HG03066 (cell line): ENCODE measurements at regions not wholly inside any gene's neighbourhood (a gene's known extent, or its start where the extent isn't known, plus 50 kb on each side); places are given as distances from the start of the nearest gene placed in this dataset.

Source experiments
- ATAC-seq: cut with Tn5 transposase; IDR thresholded peaks from one replicate; pipeline ENCODE4 v1.9.1; 2021; ENCODE audit warnings: low read depth; ENCODE audit not compliant: unreplicated experiment

DNA sequence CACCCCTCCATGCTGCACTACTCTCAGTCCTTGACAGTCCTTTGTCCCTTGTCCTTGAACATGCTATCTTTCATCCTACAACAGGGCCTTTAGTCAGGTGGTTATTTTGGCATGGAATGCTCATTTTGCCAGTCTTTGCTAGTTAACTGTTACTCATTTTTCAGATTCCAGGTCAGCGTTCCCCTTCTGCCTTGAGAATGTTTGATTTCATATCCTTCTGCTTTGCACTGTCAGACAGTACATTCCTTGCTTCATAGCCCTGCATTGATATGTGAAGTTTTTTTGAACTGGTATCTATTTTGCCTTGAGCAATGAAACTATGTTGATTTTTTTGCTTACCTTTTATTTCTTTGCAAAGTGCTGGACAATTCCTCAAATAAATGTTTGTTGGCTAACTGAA lies 638.2 kb upstream of the SEMA6A start:
- ATAC-seq, result no peak

DNA sequence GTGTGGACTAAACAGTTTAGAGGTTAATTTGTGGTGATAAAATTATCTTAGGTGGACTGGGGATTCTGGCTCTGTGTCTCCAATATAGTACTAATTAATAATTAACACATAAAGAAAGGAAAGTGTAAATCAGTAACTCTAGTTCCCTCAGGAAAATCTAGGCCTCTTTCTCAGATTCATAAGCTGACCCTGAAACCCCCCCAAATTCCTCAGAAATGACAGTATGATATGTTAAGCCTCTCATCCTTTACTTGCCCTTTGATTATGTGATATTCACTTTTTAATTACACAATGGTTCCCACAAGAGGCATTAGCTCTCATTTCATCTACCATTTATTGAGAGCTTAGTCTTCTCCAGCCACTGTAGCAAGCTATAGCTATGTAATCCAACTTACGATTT lies 636.2 kb upstream of the SEMA6A start:
- ATAC-seq, result no peak

DNA sequence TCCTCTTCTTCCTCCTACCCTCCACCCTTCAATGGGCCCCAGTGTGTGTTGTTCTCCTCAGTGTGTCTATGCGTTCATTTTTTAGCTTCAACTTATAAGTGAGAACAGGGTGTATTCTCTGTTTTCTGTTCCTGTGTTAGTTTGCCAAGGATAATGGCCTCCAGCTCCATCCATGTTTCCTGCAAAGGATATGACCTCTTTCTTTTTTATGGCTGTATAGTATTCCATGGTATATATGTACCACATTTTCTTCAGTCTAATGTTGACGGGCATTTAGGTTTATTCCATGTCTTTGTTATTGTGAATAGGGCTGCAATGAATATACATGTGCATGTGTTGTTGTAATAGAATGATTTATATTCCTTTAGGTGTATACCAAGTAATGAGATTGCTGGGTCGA lies 634.9 kb upstream of the SEMA6A start:
- ATAC-seq, result no peak

- no peak for ATAC-seq
These were observed 632.6 kb upstream of the SEMA6A start for GRCh38 chr5:117207088-117207668.

GRCh38 chr5:117205894-117206293 lies 631.3 kb upstream of the SEMA6A start:
- ATAC-seq, result no peak

- no peak for ATAC-seq
These were observed 630.6 kb upstream of the SEMA6A start for GRCh38 chr5:117204926-117205869.

DNA sequence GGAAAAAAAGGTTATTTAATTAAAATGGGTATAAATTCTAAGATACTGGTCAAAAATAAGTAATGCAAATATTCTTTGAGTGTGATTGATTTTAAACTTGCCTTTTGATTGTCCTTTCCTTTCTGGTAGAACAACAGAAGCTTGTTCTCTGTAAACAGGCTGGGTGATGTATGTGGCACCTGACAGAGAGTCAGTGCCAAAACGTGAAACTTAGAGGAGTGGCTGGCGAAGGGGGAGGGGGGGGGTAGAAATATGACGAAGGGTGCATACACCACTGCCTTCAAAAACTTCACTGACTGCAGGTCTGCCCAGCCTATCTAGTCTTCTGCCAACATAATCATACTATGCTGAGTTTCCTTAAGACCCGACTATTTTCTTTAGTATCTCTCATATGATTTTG lies 629.8 kb upstream of the SEMA6A start:
- ATAC-seq, result no peak

DNA sequence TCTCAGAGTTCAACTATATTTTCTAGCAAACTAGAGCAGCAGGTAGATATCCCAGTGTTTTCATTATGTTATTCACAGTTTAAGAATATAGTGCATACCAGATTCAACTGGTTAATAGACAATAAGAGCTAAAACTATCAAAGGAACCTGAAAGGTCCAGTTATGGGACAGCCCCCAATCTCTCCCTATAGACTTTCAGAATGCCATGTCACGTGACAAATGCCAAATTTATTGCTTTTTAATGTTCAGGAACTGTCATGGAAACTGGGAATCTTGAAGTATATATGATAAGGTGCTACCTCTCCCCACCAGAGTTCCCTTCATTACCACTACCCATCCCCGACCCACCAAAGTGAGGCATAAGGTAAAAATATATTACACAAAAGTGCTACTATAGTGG lies 629.0 kb upstream of the SEMA6A start:
- ATAC-seq, result no peak

DNA sequence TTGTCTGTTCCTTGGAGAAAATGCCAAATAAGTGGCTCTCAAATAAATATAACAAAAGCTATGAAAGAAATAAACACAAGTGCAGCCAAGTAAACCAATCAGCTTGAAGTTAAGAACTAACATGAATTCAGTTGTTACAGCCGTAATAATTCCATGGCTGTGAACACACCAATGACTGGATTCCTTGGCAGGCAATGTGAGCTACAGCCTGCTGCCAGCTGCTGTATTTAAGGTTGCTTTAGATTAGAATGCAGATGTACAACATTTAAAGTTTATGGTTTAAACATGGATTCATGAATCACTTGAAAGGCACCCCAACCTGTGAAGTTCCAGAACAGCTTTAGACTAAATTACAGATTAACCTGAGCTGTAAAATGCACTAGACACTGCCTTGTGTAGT lies 626.4 kb upstream of the SEMA6A start:
- ATAC-seq, result no peak

DNA sequence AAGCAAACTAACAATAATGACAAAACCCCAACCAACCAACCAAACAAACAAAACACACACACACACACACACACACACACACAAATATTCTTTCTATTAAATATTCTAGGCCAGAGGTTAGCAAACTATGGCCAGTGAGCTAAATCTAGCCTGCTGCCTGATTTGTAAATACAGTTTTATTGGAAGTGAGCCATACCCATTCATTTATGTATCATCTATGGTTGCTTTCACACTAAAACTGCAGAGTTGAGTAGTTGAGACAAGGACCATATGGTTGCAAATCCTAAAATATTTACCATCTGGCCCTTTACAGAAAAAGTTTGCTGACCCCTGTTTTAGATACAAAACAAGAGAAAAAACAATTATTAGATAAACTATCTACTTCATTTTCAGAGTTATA lies 620.5 kb upstream of the SEMA6A start:
- no peak for ATAC-seq

- ATAC-seq, result no peak
These were observed 616.6 kb upstream of the SEMA6A start for GRCh38 chr5:117191251-117191650.

DNA sequence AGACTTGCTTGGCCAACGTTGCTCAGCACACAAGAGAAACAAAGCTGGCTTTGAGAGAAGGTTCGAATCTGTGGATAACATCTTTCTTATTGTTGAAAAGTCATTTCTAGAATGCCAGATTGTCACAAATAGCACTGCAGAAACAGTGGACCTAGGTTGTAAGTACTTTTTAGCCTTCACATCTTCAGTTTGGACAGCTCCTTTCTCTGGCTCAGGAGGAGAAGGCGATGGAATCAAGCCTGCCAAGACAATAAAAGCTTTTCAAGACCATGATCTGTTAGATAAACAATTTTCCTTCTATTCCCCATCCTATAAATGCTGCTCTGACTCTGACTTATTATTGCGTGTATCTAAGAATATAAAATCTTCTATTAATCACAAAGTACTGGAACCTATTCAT lies 615.2 kb upstream of the SEMA6A start:
- ATAC-seq, result no peak

- no peak for ATAC-seq
These were observed 613.6 kb upstream of the SEMA6A start for GRCh38 chr5:117188211-117188610.

DNA sequence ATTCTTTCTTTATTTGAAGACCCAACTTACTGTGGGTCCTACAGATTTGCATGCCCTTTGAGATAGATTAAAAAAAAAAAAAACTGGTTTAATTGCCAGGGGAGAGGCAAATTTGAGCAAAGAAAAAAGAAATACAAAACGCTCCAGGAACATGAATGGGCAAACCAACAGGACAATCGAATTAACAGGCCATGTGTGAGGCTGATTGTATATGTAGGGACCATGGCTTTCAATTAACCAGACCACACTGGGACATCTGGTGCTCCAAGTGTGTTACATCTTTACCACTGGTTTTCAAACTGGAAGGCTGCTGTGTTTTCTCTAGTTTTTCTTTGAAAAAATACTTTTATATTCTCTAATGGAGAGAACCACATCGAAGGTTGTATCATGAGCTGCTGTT lies 612.1 kb upstream of the SEMA6A start:
- no peak for ATAC-seq

DNA sequence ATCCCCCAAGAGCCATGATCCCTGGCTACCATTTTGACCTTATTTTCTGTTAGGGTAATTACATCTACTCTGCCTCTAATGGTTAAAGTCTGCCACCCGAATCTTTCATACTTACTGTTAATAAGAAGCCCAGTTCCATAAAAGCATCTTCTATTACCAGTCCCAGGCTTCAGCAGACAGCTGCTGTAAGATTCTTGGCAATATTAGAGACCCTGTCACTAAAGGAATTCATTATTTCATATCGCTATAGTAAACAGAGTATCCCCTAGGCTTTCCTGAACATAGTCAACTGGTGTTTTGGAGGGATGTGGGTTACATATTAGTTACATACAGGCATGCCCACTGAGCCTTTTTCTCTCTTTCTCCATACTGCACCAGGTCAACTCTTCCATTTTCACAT lies 608.7 kb upstream of the SEMA6A start:
- ATAC-seq, result no peak

DNA sequence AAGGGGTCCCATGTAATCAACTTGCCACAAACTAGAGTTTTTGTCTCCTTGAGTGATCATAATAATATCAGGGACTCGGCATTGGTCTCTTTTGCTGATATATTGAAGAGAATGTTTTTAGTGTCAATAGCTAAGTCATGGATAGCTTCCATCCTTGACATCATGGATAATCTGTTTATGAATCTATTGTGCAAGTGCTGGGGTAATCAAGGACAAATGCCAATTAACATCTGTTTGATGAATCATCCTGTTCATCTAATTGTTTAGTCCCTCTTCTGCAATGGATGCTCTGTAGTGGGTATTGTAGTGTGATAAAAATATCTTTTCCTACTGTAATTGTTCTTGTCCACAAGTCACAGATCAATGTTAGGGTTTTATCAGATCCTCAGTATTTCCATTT lies 607.5 kb upstream of the SEMA6A start:
- no peak for ATAC-seq

GRCh38 chr5:117177302-117177701 lies 602.7 kb upstream of the SEMA6A start:
- no peak for ATAC-seq

DNA sequence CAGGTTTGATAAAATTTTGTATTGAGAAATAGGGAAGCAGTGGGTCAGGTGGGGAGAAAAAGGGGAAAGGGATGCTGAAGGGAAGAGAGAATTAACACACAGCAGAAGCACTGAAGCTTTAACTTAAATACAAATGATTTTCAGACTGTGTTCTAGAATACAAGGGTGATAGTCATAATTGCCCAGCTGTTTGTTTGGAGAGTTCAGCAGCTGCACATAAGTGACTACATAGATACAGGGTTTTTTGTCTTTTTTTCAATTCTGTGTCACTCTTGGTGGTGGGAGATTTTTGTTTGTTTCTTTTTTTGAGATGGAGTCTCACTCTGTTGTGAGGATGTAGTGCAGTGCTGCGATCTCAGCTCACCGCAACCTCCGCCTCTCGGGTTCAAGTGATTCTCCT lies 590.4 kb upstream of the SEMA6A start:
- no peak for ATAC-seq

DNA sequence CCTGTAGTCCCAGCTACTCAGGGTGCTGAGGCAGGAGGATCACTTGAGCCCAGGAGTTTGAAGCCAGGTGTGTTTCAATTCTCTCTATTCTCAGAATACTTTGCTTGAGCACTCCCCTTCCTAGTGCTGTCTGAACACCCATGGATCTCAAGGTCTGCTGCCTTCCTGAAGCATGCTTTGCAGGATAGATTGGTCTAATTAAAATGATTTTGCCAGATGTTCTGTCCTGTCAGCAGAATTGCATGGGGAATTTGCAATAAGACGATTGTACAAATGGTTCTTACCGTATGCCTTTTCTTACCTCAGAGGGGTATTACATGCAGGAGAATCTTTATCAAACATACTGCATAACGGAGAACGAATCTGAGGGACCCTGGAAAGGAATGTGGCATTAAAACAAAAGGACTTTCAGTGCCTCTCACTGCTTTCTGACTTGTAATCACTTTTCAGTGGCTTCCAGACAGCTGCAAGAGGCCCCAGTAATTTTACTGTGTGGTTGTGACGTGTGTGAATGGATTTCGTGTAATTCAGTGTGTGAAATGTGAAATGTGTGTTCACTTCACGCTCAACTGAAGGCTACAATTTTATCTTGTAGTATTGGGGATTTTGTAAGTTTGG lies 587.2 kb upstream of the SEMA6A start:
- ATAC-seq, result no peak

- ATAC-seq, result no peak
These were observed 585.8 kb upstream of the SEMA6A start for GRCh38 chr5:117160391-117160790.

GRCh38 chr5:117149312-117149711 lies 574.7 kb upstream of the SEMA6A start:
- ATAC-seq, result no peak

DNA sequence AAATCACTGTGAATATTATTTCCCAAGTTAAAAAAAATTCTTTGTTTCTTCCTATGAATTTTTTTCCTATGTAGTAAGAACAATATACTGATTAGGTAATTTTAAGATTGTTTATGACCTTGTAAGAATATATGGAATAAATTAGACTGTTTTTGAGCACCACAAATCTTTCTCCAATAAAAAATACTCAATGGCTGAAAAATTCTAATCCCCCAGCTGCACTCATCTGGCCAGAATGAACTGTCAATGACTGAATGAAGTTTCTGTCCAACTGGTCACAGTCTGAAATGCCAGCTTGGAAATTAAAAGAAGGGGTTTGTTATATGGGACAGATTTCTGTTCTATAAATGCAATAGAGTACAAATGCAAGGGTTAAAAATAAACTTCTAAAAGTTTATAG lies 569.5 kb upstream of the SEMA6A start:
- no peak for ATAC-seq
